Sigmoid colon (tissue), 6 donors: ENCODE measurements at regions not wholly inside any gene's neighbourhood (a gene's known extent, or its start where the extent isn't known, plus 50 kb on each side); places are given as distances from the start of the nearest gene placed in this dataset.

Experiments used
- DNase-seq: peaks from one replicate; pipeline ENCODE4 v3.0.0-alpha.2; 2019
- H3K27ac ChIP-seq, 4 donors: fragments of 200-600 bp; sonication (generic); one replicate each; pipeline ENCODE4 v1.5.1; 2016 to 2019; ENCODE audit warnings: mild to moderate bottlenecking in 1 of 4
- H3K27me3 ChIP-seq, 3 donors: fragments of 200-600 bp; sonication (generic); one replicate each; pipeline ENCODE4 v1.5.1; 2019; ENCODE audit warnings: mild to moderate bottlenecking in 1 of 3
- H3K36me3 ChIP-seq, 4 donors: fragments of 200-600 bp; sonication (generic); one replicate each; pipeline ENCODE4 v1.5.1; 2016 to 2019
- H3K4me1 ChIP-seq, 4 donors: fragments of 200-600 bp; sonication (generic); one replicate each; pipeline ENCODE4 v1.5.1; 2017 to 2019
- H3K4me3 ChIP-seq, 4 donors: fragments of 200-600 bp; sonication (generic); one replicate each; pipeline ENCODE4 v1.5.1; 2017 to 2019; ENCODE audit warnings: mild to moderate bottlenecking in 2 of 4, moderate library complexity in 1 of 4
- H3K9me3 ChIP-seq, 4 donors: fragments of 200-600 bp in 3 of 4; sonication (generic) in 3 of 4; one replicate each; pipeline versions ENCODE4 v1.5.1 to v1.6.1; 2013 to 2019
- CTCF ChIP-seq, 4 experiments: fragments of 450-650 bp in 3 of 4; fragments of 200-600 bp in 1 of 4; IDR thresholded peaks; one replicate each; pipeline ENCODE4 v1.5.1; 2016 to 2019; ENCODE audit warnings: antibody characterized with exemption in 4 of 4, mild to moderate bottlenecking in 3 of 4, moderate library complexity in 2 of 4
- EP300 ChIP-seq, 4 donors: sonication (generic); formaldehyde crosslinking; IDR thresholded peaks; one replicate each; pipeline ENCODE4 v1.6.1; 2017; ENCODE audit warnings: antibody characterized with exemption in 4 of 4
- POLR2A ChIP-seq, 2 donors: fragments of 450-650 bp; IDR thresholded peaks; one replicate each; pipeline ENCODE4 v1.6.1; 2016; ENCODE audit warnings: antibody characterized with exemption in 2 of 2, mild to moderate bottlenecking in 2 of 2, moderate library complexity in 2 of 2
- POLR2AphosphoS5 ChIP-seq, 4 donors: sonication (generic); formaldehyde crosslinking; IDR thresholded peaks; one replicate each; pipeline ENCODE4 v1.6.1; 2017; ENCODE audit warnings: antibody characterized with exemption in 4 of 4
- WGBS, 2 donors: extraction: QIAGEN DNeasy Blood & Tissue Kit; methylation state at CpG; one replicate each; pipeline ENCODE4 v1.1.7; 2013; 5-methylcytosine and 5-hydroxymethylcytosine counted together
- intact Hi-C: fragments of 100-400 bp; cut with DNase I; formaldehyde crosslinking; loops from one replicate; pipeline ENCODE4 v1.15.1; 2023
- donor health status: healthy with polysubstance abuse.
- donor health status: healthy.

- Histone ChIP-seq H3K27me3 (no peaks in the 10 kb centered on the region), H3K27ac (no peak overlapping the region), H3K9me3 (no peaks in the 10 kb centered on the region), H3K4me3 (no peak overlapping the region), H3K4me1 (no peaks in the 10 kb centered on the region), H3K36me3 (no peaks in the 10 kb centered on the region)
- TF ChIP-seq POLR2A (IDR thresholded peaks at IDR 0.05) (no peak), POLR2AphosphoS5 (IDR thresholded peaks at IDR 0.05) (no peak), CTCF (IDR thresholded peaks at IDR 0.05) (no peak), EP300 (IDR thresholded peaks at IDR 0.05) (no peak)
- WGBS, 2 donors: 83 to 84% methylated on average over 4 of the region's 4 CpGs
- intact Hi-C loops: no loop called here
- no peak for DNase-seq
Observed at GRCh38 chr13:40161351-40161810, 505.1 kb downstream of the FOXO1 start.

- 80 to 94% methylated on average over 2 of the region's 2 CpGs for WGBS, 2 donors
- Histone ChIP-seq H3K27me3 (no peaks in the 10 kb centered on the region), H3K9me3 (no peaks in the 10 kb centered on the region), H3K36me3 (no peaks in the 10 kb centered on the region), H3K4me3 (no peak overlapping the region), H3K4me1 (peaks cover 0 to 3% (median under 1%) of the 10 kb centered on the region in 4 donors), H3K27ac (no peak overlapping the region)
- intact Hi-C loops: no loop called here
- TF ChIP-seq EP300 (IDR thresholded peaks at IDR 0.05) (no peak), POLR2A (IDR thresholded peaks at IDR 0.05) (no peak), CTCF (IDR thresholded peaks at IDR 0.05) (no peak), POLR2AphosphoS5 (IDR thresholded peaks at IDR 0.05) (no peak)
- DNase-seq: no peak
Observed at GRCh38 chr13:40161931-40162330, 504.5 kb downstream of the FOXO1 start.

DNA sequence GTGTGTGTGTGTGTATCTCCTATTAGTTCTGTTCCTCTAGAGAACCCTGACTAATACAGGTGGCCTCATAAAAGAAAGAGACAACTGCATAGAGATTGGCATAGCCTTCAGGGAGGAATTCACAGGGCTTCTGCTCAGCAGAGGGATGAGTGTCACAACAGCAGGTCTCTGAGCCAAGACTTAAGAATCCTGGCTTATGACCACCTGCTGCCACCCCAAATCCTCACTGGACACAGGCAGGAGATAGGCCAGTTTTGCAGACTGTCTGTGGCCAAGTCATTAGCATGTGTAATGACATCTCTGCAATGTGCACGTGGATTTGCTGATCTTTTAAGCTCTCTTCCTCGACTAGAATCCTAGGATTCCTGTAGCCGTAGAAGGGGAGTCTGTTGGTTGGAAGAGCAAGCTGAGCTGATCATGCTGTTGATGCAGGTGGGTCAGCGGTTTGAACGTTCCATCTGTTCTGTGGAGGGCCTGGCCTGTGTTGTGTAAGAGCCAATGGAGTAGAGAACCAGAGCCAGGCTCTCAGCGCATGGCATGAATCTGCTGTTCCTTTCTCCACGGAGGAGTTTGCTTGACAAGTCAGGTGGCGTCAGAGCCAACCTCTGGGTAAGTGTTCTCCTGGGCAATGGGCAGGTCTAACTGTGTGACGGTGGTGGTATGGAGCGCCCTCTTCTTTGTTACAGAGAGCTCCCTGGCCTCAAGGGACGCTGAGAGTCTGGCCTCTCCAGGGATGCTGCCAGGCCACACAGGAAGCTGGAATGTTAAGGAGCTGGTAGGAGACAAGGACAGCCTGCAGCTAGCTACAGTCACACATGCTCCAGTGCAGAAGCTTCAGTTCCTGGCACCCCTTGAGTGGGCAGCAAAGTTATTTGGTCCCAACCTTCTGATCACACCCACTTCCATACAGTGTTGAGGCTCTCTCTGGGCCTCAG is 503.1 kb downstream of the FOXO1 start:
- H3K36me3 ChIP-seq: no peaks in the 10 kb centered on the region
- H3K27ac ChIP-seq: no peak overlapping the region
- peaks cover 0 to 10% (median 7%) of the 10 kb centered on the region in 4 donors for H3K4me1 ChIP-seq
- H3K27me3 ChIP-seq: no peaks in the 10 kb centered on the region
- TF ChIP-seq EP300 (IDR thresholded peaks at IDR 0.05) (no peak), POLR2AphosphoS5 (IDR thresholded peaks at IDR 0.05) (no peak), CTCF (IDR thresholded peaks at IDR 0.05) (no peak), POLR2A (IDR thresholded peaks at IDR 0.05) (no peak)
- no peak for DNase-seq
- intact Hi-C loops: no loop called here
- WGBS, 2 donors: 90 to 95% methylated on average over 11 of the region's 11 CpGs
- H3K9me3 ChIP-seq: no peaks in the 10 kb centered on the region
- no peak overlapping the region for H3K4me3 ChIP-seq

GRCh38 chr13:40164133-40164532 is 502.3 kb downstream of the FOXO1 start:
- 69 to 75% methylated on average over 3 of the region's 3 CpGs for WGBS, 2 donors
- Histone ChIP-seq H3K27ac (no peak overlapping the region), H3K4me3 (no peak overlapping the region), H3K36me3 (no peaks in the 10 kb centered on the region), H3K27me3 (no peaks in the 10 kb centered on the region), H3K4me1 (peaks cover 0 to 10% (median 7%) of the 10 kb centered on the region in 4 donors), H3K9me3 (no peaks in the 10 kb centered on the region)
- no peak for TF ChIP-seq POLR2AphosphoS5 (IDR thresholded peaks at IDR 0.05)
- TF ChIP-seq EP300 (IDR thresholded peaks at IDR 0.05): no peak
- TF ChIP-seq POLR2A (IDR thresholded peaks at IDR 0.05): no peak
- no peak for TF ChIP-seq CTCF (IDR thresholded peaks at IDR 0.05)
- intact Hi-C loops: no loop called here
- DNase-seq: no peak
